Right cardiac atrium (tissue), 5 donors: ENCODE measurements at regions not wholly inside any gene's neighbourhood (a gene's known extent, or its start where the extent isn't known, plus 50 kb on each side); places are given as distances from the start of the nearest gene placed in this dataset.

ENCODE experiments used
- ATAC-seq, 2 donors: fragments of 200-7000 bp; cut with Tn5 transposase; one replicate each; pipeline versions ENCODE4 v1.8.0 to v1.9.1; 2020; ENCODE audit warnings: moderate library complexity in 2 of 2, mild to moderate bottlenecking in 1 of 2
- DNase-seq, 3 donors: peaks; one replicate each; pipeline ENCODE4 v3.0.0-alpha.2; 2020
- H3K27ac ChIP-seq: one replicate; pipeline ENCODE4 v1.5.1; 2013; ENCODE audit warnings: mild to moderate bottlenecking, low read length, control low read depth, moderate library complexity
- H3K27me3 ChIP-seq: one replicate; pipeline ENCODE4 v1.6.1; 2013; ENCODE audit not compliant: control insufficient read depth, insufficient read depth
- H3K4me1 ChIP-seq: one replicate; pipeline ENCODE4 v1.6.1; 2013; ENCODE audit warnings: low read length; ENCODE audit not compliant: control insufficient read depth, insufficient read depth
- H3K4me3 ChIP-seq: one replicate; pipeline ENCODE4 v1.5.1; 2013; ENCODE audit warnings: low read length, control low read depth
- H3K9me3 ChIP-seq: one replicate; pipeline ENCODE4 v1.6.1; 2013; ENCODE audit warnings: low read length; ENCODE audit not compliant: control insufficient read depth
- WGBS: extraction: QIAGEN DNeasy Blood & Tissue Kit; methylation state at CpG from one replicate; pipeline ENCODE4 v1.1.7; 2013; 5-methylcytosine and 5-hydroxymethylcytosine counted together
- intact Hi-C, 4 donors: fragments of 100-400 bp; cut with DNase I; formaldehyde crosslinking; loops; one replicate each; pipeline versions ENCODE4 v1.11.0 to v1.14.0; 2022 to 2023
- donor health status: healthy with polysubstance abuse.
- donor health status: DM: no; HTN: yes; CAD: no.
- donor health status: DM: no; HTN: no; CAD: no.
- donor health status: DM: no; HTN: yes; CAD: no; lungs with severe emphysema.
- donor health status: DM: yes; HTN: yes; CAD: no.

DNA sequence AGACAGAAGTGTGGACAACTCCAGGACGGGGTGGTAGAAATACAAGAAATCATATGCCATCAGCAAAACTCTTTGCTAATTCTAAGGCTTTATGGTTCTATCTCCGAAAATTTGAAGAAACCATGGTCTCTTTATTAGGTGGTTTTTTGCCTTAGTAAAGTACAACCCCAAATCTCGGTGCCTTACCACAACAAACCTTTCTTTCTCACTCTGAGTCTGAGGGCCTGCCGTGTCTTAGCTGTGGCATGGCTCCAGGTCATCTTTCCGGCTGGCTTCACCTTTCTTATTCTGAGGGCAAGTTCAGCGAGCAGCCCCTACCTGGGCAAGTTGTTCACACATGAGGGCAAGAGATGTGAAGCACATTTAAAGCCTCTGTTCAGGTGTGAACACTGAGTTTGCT lies 280.6 kb downstream of the TTLL7 start:
- 90% methylated on average over 6 of the region's 6 CpGs for WGBS
- intact Hi-C loops, result no loop called here
- no peak for ATAC-seq
- Histone ChIP-seq H3K4me1 (no peaks in the 10 kb centered on the region), H3K27ac (no peak overlapping the region), H3K9me3 (no peaks in the 10 kb centered on the region), H3K27me3 (no peaks in the 10 kb centered on the region), H3K4me3 (no peak overlapping the region)
- DNase-seq, result no peak

DNA sequence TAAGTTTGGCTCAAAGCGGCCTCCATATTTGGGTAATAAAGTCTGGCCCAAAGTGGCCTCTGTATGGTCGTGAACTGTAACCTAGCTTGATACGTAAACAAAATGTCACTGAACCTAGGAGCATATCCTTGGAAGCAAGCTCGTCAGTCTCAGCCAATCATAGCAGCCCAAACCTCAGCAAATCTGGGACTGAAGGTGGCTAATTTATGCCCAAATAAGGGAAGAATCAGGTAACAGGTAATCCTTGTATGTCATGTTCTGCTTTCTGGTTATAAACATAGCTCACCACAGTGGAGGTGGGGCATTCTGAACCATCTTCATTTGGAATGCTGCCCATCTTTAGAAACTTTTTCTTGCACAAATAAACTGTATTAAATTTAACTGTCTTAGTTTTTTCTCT lies 281.1 kb downstream of the TTLL7 start:
- no peak for DNase-seq
- no peaks in the 10 kb centered on the region for H3K4me1 ChIP-seq
- WGBS, result 92% methylated on average over 4 of the region's 4 CpGs

DNA sequence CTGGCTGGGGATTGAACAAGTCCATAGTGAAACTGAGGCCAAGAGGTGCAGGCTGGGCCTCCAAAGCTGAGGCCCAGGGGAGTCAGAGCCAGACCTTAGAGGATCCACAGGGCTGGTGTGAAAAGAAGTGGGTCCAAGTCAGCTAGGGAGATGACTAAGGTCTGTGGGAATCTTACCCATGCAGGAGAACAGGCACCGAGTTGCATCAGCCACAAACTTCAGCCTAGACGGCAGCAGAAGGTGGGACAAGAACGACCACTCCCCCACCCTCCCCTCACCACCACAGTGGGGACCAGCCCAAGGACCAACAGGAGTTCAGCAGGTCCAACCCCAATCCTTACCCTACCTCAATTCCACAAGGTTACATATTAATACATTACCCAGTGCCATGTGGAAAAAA lies 282.3 kb downstream of the TTLL7 start:
- Histone ChIP-seq H3K9me3 (no peaks in the 10 kb centered on the region), H3K27ac (no peak overlapping the region), H3K27me3 (no peaks in the 10 kb centered on the region), H3K4me3 (no peak overlapping the region), H3K4me1 (no peaks in the 10 kb centered on the region)
- intact Hi-C loops, result no loop called here
- DNase-seq (no peak), ATAC-seq (no peak)
- 84% methylated on average over 3 of the region's 3 CpGs for WGBS

More for the DNA sequence above, 281.1 kb downstream of the TTLL7 start:
- no peaks in the 10 kb centered on the region for H3K27me3 ChIP-seq
- no peaks in the 10 kb centered on the region for H3K9me3 ChIP-seq
- H3K27ac ChIP-seq, result no peak overlapping the region
- no peak overlapping the region for H3K4me3 ChIP-seq
- intact Hi-C loops, result no loop called here
- ATAC-seq, result no peak

DNA sequence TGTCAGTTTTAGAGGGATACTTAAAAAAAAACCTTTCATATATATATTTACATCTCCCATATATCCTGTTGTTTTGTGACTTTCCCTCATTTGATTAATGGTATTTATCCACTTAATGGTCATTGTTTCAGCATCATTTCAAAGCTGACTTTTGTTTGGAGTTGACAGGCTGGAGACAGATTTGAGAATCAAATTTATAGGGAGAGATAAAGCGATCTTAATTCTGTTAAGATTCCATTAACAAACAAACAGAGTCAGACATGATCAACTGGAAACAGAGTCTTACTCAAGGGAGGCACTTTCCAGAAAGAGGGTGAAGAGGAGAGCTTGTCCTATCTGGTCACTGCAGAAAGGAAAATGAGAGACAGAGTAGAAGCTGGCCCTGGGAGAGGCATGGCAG lies 283.4 kb downstream of the TTLL7 start:
- H3K9me3 ChIP-seq, result no peaks in the 10 kb centered on the region
- WGBS, result 94% methylated on average over 1 of the region's 1 CpG
- ATAC-seq, result no peak
- no peak overlapping the region for H3K4me3 ChIP-seq
- no peak for DNase-seq
- intact Hi-C loops, result no loop called here
- H3K4me1 ChIP-seq, result no peaks in the 10 kb centered on the region
- H3K27me3 ChIP-seq, result no peaks in the 10 kb centered on the region
- H3K27ac ChIP-seq, result no peak overlapping the region

DNA sequence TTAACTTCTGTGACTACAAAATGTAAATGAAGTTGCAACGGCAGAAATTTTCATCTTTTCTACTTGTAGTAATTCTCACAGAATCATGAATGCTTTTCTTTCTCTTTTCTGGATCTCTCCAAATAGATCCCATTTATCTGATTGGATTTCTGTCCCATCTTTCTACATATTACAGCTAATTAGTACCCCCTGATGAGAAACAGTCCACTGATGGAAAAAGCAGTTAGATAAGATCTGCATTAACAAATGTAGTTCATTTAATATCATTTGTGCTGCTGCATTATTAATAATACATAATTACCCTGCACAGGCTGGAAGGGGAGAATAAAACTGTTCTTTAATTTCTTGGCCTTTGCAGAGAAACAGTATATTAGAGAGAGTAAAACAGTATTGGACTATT lies 289.3 kb downstream of the TTLL7 start:
- H3K4me1 ChIP-seq, result no peaks in the 10 kb centered on the region
- no peaks in the 10 kb centered on the region for H3K27me3 ChIP-seq
- H3K9me3 ChIP-seq, result no peaks in the 10 kb centered on the region
- no peak overlapping the region for H3K27ac ChIP-seq
- no peak overlapping the region for H3K4me3 ChIP-seq
- intact Hi-C loops, result no loop called here
- DNase-seq, result no peak
- 91% methylated on average over 1 of the region's 1 CpG for WGBS
- no peak for ATAC-seq

DNA sequence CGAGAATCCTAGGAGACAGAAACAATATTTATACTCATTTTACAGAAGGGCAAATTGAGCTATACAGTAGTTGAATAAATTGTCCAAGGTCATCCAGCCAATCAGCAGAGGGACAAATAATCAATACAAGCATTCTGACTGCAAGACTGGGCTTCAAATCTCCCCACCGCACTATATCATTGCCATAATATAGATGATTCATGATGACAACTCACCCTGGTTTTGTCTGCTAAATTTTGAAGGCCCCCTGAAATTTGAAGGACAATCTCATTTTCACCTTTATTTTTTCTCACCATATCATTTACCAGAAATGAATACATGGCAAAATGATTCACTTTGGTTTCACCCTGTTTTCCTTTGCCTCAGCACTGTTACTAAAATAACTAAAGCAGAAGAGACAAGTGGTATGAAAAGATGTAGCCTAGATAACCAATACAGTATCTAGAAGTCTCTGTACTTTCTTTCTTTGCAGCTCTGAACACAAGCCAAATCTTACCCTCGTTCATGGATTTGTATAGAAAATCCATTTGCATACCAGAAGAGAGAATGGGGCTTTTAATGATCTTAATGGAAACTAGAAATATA lies 292.5 kb downstream of the TTLL7 start:
- H3K27me3 ChIP-seq, result no peaks in the 10 kb centered on the region
- H3K4me1 ChIP-seq, result no peaks in the 10 kb centered on the region
- no peaks in the 10 kb centered on the region for H3K9me3 ChIP-seq
- intact Hi-C loops, result no loop called here
- 76% methylated on average over 3 of the region's 3 CpGs for WGBS
- no peak overlapping the region for H3K4me3 ChIP-seq
- H3K27ac ChIP-seq, result no peak overlapping the region
- ATAC-seq (no peak), DNase-seq (no peak)

DNA sequence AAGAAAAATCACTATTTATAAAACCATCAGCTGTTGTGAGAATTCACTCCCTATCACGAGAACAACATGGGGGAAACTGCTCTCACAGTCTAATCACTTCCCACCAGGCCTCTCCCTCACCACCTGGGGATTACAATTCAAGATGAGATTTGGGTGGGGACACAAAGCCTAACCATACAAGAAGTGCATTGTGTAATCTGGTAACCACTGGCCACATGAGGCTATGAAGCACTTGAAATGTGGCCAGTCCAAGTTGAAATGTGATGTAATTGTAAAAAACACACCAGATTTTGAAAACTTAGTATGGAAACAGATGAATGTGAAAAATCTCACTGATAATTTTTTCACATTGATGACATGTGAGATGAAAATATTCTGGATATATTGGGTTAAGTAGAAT lies 293.8 kb downstream of the TTLL7 start:
- H3K4me3 ChIP-seq, result no peak overlapping the region
- no peaks in the 10 kb centered on the region for H3K9me3 ChIP-seq
- intact Hi-C loops, result no loop called here
- no peaks in the 10 kb centered on the region for H3K27me3 ChIP-seq
- no peak overlapping the region for H3K27ac ChIP-seq
- WGBS, result 68% methylated on average over 1 of the region's 1 CpG
- DNase-seq, result no peak
- no peaks in the 10 kb centered on the region for H3K4me1 ChIP-seq
- ATAC-seq, result no peak

DNA sequence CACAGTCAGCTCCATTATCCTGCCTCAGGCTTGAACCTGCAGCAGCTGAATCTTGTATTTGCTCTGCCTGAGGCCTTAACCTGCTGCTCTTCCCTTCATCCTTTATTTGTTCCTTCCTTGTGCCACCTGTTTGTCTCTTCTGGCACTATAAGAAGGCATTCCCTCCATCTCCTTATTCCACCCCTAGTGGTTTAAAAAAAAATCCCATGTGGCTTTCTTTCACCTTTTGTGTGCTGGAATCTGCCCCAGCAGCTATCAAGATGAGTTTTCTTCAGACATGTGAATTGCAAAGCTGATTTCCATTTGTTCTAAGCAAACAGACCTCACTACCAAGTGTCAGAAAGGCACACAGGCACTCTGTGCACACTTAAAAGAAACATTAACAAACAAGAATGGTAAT lies 294.6 kb downstream of the TTLL7 start:
- H3K4me3 ChIP-seq, result no peak overlapping the region
- no peaks in the 10 kb centered on the region for H3K9me3 ChIP-seq
- H3K27ac ChIP-seq, result no peak overlapping the region
- intact Hi-C loops, result no loop called here
- DNase-seq, result no peak
- H3K27me3 ChIP-seq, result no peaks in the 10 kb centered on the region
- no peak for ATAC-seq
- no peaks in the 10 kb centered on the region for H3K4me1 ChIP-seq

DNA sequence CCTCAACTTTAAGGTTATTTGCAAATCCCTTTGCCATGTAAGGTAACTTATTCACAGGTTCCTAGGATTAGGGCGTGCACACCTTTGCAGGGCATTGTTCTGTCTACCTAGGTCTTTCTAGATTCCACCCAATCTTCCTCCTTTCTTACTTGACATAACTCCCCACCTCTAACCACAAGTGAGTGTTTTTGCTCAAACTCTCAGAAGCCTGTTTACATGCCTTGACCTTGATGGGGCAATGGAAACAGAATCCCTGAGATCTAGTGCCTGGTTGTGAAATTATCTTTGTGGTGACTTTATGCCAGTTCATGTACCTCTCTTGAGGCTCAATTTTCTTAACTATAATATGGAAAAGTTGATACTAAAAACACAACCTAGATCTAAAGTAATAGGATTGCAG lies 296.6 kb downstream of the TTLL7 start:
- ATAC-seq, result no peak
- intact Hi-C loops, result no loop called here
- 91% methylated on average over 1 of the region's 1 CpG for WGBS
- Histone ChIP-seq H3K27me3 (no peaks in the 10 kb centered on the region), H3K27ac (no peak overlapping the region), H3K4me1 (no peaks in the 10 kb centered on the region), H3K9me3 (no peaks in the 10 kb centered on the region), H3K4me3 (no peak overlapping the region)
- no peak for DNase-seq

DNA sequence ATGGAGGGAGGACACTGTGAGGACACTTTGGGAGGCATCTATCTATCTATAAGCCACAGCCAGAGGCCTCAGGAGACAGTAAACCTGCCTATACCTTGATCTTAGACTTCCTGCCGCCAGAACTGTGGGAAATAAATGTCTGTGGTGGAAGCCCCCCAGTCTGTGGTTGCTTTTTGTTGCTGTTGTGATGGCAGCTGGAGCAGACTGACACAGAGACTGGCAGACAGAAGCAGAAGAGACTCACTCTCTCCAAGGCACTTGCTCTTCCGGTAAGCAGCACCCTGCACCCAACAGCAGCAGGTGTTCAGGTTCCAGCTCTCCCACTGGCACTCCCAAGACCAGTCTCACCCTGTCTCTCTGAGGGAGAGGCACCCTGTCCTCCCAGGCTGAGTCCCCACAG lies 297.6 kb downstream of the TTLL7 start:
- Histone ChIP-seq H3K9me3 (no peaks in the 10 kb centered on the region), H3K27ac (no peak overlapping the region), H3K4me1 (no peaks in the 10 kb centered on the region), H3K27me3 (no peaks in the 10 kb centered on the region), H3K4me3 (no peak overlapping the region)
- no peak for ATAC-seq
- 95% methylated on average over 2 of the region's 2 CpGs for WGBS
- DNase-seq, result no peak
- intact Hi-C loops, result no loop called here

DNA sequence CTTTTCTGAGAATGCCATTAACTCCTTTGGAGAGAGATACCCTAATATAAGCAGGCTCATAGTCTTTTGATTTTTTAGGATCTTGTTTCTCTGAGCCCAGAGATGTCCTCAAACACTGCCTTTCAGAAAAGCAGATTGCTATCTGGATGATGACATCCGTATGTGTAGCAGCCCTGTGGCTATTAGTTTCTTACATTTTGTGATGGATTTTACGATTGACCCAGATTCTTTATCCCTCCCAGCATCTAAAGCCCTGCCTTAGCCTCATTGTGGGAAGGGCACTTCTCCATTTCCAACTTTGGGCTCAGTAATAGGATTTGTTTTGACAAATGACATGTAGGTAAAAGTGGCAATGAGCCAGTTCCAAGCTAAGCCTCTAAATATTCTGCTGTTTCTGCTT lies 300.3 kb downstream of the TTLL7 start:
- Histone ChIP-seq H3K27ac (no peak overlapping the region), H3K9me3 (no peaks in the 10 kb centered on the region), H3K4me1 (no peaks in the 10 kb centered on the region), H3K4me3 (no peak overlapping the region), H3K27me3 (no peaks in the 10 kb centered on the region)
- intact Hi-C loops, result no loop called here
- no peak for ATAC-seq
- WGBS, result 86% methylated on average over 2 of the region's 2 CpGs
- DNase-seq, result no peak

DNA sequence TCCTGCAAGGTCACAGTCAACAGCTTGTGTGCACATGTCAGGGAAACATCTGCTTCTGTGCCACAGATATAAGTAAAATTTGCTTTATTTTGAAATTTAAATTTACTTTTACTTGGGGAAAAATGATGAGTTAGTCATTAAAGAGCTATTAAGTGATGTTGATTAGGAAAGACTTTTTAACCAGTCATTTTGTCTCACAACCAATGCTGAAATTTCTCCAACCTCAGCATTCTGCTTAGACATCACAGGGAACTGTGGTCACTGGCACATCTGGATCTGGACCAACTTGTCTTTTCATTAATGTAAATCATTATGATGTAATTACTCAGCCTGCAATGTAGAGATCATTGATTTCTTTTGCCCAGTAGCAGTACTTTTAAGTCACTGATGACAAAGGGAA lies 301.0 kb downstream of the TTLL7 start:
- no peak overlapping the region for H3K27ac ChIP-seq
- no peaks in the 10 kb centered on the region for H3K27me3 ChIP-seq
- no peak overlapping the region for H3K4me3 ChIP-seq
- H3K9me3 ChIP-seq, result no peaks in the 10 kb centered on the region
- intact Hi-C loops, result no loop called here
- ATAC-seq (no peak), DNase-seq (no peak)
- H3K4me1 ChIP-seq, result no peaks in the 10 kb centered on the region
